Right hindlimb (tissue), 1 donor: ENCODE measurements at regions not wholly inside any gene's neighbourhood (a gene's known extent, or its start where the extent isn't known, plus 50 kb on each side); places are given as distances from the start of the nearest gene placed in this dataset.
"Not testable (repeated sequence)": the region's sequence is repeated elsewhere in the genome, so short reads cannot be mapped to it uniquely, and the experiment has no call there.

Experiments used
- DNase-seq: peaks from one replicate; pipeline ENCODE4 v3.0.0-alpha.2; 2018

- no peak for DNase-seq
Observed at GRCh38 chr3:26291840-26292239, 330.7 kb upstream of the LRRC3B start.

DNA sequence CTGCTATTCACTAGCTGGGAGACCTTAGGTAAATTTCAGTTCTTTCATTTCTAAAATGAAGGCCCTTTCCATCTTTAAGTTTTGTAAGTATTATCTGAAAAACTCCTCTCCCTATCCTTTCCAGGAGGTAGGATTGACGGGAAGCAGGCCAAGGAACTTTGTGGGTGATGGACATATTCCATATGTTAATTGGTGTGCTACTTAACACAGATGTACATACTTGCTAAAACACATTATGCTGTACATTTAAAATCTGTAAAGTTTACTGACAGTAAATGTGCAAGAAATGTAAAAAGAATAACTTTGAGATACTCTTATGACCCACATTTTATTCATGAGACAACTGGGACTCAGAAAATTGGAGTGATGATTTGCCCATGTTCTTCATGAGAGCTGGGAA, 329.8 kb upstream of the LRRC3B start:
- DNase-seq = no peak

- DNase-seq = no peak
Observed at GRCh38 chr3:26293329-26293844, 329.2 kb upstream of the LRRC3B start.

GRCh38 chr3:26307192-26307591, 315.4 kb upstream of the LRRC3B start:
- DNase-seq = no peak

DNA sequence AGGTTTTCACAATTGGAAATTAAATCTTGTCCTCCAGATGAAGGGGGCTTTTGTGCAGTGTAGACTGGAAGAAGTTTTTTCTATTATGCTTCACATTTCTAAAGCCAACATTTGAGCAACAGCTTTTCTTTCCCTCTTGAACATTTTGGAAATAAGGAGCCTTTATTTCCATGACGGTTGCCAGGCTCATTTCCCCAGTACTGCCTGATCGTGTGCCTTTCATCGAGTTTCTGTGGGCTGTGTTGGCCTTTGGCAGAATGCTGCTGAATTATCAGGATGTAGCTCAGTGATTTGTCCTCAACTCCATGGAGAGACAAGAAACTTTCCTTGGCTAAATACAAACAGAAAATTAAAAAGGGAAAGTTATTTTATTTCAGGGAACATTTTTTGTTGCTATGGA, 314.8 kb upstream of the LRRC3B start:
- peak; percentile 54 for DNase-seq

GRCh38 chr3:26308454-26308853, 314.1 kb upstream of the LRRC3B start:
- DNase-seq = no peak

DNA sequence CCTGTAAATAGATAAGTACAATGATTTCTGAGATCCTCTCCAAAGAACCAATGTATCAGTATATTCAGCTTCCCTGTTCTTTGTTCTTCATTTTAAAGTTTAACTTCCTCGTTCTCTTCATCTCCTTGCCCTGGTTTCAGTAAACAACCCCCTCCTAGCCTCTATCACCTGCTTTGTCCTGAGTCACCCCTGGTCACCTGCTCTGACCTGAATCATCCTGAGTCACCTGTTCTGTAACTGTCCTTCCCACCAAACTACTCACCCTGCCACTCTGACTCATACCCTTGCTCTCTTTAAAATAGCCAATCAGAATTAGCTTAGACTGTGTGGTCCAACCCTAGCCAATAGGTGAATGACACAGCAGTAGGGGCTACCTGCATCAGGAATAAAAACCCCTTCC, 313.0 kb upstream of the LRRC3B start:
- not testable (repeated sequence) for DNase-seq

GRCh38 chr3:26312816-26313215, 309.8 kb upstream of the LRRC3B start:
- DNase-seq = no peak

DNA sequence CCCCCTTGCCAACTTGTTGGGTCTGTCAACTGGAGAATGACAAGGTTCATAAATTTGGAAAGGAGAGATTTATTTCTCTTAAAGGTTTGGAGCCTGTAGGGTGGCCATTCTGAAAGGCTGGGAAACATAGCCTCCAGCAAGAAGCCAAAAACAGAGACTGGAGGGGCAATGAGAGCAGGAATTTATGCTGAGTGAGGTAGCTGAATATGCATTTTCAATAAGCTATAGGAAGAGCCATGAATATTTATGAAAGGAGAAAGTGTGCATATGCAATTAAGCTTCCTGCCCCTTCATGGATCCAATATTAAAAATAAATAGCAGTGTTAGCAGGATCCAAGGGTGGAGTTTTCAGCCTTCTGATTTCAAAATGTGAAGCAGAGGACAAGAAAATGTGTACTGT, 306.1 kb upstream of the LRRC3B start:
- no peak for DNase-seq

GRCh38 chr3:26323741-26324140, 298.8 kb upstream of the LRRC3B start:
- not testable (repeated sequence) for DNase-seq

- no peak for DNase-seq
Observed at GRCh38 chr3:26340001-26340400, 282.6 kb upstream of the LRRC3B start.

- no peak for DNase-seq
Observed at GRCh38 chr3:26343647-26344046, 278.9 kb upstream of the LRRC3B start.

DNA sequence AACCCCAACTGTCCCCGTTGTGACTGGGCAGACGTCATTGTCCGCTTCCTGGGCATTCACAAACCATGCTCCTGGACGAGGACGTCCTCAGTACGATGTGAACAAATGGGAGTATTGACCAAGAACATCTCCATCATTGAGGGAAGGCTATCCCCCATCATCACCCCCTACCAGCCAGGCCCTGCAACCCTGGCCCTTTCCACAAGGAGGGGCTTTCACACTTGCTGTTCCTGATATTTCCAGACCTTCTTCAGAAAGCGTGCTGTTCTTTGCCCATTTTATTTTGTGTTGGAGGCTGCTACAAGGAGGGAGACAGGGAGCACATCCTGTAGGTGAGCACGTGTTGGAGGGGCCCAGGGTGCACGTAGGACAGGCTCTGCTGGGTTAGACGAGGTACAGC, 277.0 kb upstream of the LRRC3B start:
- DNase-seq = no peak

- no peak for DNase-seq
Observed at GRCh38 chr3:26346497-26346896, 276.1 kb upstream of the LRRC3B start.

DNA sequence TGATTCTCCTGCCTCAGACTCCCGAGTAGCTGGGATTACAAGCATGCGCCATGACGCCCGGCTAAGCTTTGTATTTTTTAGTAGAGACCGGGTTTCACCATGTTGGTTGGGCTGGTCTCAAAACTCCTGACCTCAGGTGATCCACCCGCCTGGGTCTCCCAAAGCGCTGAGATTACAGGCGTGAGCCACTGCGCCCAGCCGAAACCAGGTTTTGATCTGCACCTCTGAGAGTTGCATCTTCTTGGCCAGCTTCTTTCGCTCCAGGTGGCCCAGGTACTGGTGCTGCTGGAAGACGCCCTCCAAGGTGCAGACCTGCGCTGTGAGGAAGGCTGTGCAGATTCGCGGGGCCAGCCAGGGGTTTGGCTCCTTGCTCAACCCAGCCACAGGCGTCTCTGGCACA, 275.4 kb upstream of the LRRC3B start:
- no peak for DNase-seq

GRCh38 chr3:26350853-26351252, 271.7 kb upstream of the LRRC3B start:
- DNase-seq = no peak

DNA sequence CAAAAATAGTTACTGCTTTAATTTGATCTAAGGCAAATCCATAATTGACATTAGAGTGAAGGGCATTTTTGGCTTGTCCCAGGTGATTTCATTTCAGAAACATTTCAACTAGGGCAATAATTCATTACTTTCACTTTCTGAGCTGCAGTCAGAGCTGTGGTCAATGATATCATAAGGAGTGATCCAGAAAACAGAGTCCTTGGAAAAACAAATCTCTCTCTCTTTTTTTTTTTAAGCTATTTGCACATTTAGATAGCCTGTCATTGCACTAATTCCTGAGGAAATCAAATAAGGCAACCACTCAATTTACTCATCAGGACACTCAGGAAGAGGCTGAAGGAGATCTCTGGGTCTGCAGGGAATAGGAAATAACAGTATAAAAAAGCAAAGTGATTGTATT, 269.5 kb upstream of the LRRC3B start:
- DNase-seq = no peak

GRCh38 chr3:26358405-26358804, 264.2 kb upstream of the LRRC3B start:
- DNase-seq = no peak

DNA sequence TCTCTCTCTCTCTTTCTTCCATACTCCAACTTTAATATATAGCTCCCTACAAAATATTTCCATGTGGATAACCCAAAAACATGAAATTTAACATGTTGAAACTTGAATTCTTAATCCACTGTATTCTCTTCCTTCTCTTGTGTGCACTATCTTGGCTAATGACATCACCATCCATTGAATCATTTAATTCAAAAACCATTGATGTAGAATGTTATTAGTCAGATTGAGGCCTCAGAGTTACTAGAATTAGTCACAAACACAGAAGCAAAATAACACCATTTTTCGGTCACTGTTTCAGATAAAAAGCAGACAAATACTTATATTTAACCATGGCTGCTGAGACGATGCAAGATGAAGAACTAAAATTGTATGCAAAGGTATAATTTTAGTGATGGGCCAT, 256.9 kb upstream of the LRRC3B start:
- no peak for DNase-seq

DNA sequence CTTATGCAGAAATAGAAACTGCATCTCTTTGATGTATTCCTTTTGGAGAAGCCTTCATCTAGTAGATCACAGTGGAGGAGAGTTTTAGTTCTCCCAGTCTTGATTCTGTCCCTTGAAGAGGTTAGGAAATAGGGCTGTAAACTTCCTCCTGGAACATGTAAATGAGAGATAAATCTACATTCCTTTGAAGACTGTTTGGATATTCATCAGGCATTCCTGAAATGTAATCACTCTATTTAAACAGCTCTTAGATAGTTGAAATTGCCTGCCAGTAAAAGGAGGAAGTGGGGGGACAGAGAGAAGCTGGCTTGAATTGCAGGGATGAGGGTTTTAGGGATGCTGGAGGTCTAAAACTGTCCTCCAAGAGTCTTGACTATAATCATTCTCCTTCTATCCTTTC, 254.3 kb upstream of the LRRC3B start:
- DNase-seq = no peak

GRCh38 chr3:26369133-26369532, 253.4 kb upstream of the LRRC3B start:
- DNase-seq = no peak

- no peak for DNase-seq
Observed at GRCh38 chr3:26375843-26376530, 246.6 kb upstream of the LRRC3B start.

DNA sequence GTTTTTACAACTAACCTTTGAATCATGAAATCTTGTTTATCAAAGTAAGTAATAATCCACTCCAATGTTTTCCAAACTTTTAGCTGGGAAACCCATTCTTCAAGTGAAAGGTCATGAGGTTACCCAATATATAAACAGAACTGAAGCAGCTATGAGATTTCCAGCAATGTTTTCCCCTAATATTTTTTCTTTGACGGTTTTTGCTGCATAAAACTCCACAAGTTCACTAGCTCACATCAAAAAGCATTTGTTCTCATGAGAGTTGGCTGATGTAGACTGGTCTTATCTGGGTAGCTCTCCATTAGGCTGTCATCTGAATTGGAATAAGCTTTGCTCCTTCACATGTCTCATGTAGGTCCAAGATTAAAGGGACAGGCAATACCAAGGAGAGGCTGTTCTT, 241.2 kb upstream of the LRRC3B start:
- no peak for DNase-seq

DNA sequence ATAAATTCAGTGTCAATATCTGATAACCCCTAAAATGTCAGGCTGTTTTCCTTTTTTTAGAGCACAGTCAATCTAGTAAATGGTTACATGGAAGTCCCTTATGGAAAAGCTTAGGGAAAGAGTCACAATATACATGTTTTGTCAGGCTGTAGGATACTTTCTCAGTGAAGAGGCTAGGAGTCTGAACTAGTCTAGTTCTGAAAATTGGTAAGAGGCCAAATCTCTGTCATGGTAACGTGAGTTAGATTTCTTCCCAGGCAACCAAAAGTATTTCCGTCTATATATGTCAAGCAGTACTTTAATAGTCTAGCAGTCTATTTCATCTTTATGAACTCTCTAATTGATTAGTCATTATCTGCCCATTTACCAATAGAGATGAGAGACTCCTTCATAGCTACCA, 215.9 kb upstream of the LRRC3B start:
- DNase-seq = no peak

DNA sequence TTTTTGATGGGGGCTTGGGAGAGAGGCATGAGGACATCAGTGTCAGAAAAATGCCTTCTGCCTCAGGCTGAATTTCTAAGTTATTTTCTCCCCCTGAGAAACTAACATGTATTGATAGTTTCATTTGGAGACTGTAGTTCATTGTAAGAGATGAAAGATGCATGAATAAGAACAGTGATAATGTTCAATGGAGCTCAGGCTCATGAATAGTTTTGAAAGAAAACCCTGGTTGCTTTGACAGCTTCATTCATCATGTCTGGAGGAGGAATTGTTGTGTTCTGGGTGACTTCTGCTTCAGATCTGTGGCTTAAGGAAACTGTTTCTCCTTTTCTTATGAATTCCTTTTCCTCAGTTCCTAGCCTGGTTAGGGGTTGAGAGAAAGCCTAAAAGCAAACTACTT, 204.0 kb upstream of the LRRC3B start:
- no peak for DNase-seq
